OCI-LY1 (cell line): ENCODE measurements at regions not wholly inside any gene's neighbourhood (a gene's known extent, or its start where the extent isn't known, plus 50 kb on each side); places are given as distances from the start of the nearest gene placed in this dataset.

Experiments used
- H2AFZ ChIP-seq: fragments of 200-600 bp; sonication (generic), shearing (Covaris generic); 2 replicates; pipeline ENCODE4 v1.6.0; 2014; ENCODE audit warnings: antibody characterized with exemption, mild to moderate bottlenecking, low read length
- H3F3A ChIP-seq: fragments of 200-600 bp; sonication (generic), shearing (Covaris generic); 2 replicates; pipeline ENCODE4 v1.6.0; 2014; ENCODE audit warnings: mild to moderate bottlenecking, antibody characterized with exemption, low read length, moderate library complexity; ENCODE audit not compliant: insufficient read depth
- H3K27ac ChIP-seq: fragments of 200-600 bp; sonication (generic); 2 replicates; pipeline ENCODE4 v1.5.1; 2014; ENCODE audit warnings: low read length, mixed run types, mild to moderate bottlenecking, low read depth; ENCODE audit not compliant: poor library complexity, severe bottlenecking
- H3K27me3 ChIP-seq: fragments of 200-600 bp; sonication (generic); 2 replicates; pipeline ENCODE4 v1.6.0; 2014; ENCODE audit warnings: antibody characterized with exemption, mild to moderate bottlenecking, low read length, moderate library complexity; ENCODE audit not compliant: insufficient read depth
- H3K36me3 ChIP-seq: fragments of 200-600 bp; sonication (generic); 2 replicates; pipeline ENCODE4 v1.6.1; 2014; ENCODE audit warnings: mild to moderate bottlenecking, antibody characterized with exemption, low read length, moderate library complexity, mixed read lengths; ENCODE audit not compliant: insufficient read depth
- H3K4me1 ChIP-seq: fragments of 200-600 bp; sonication (generic); 2 replicates; pipeline ENCODE4 v1.5.1; 2014; ENCODE audit warnings: mild to moderate bottlenecking, low read length, moderate library complexity; ENCODE audit not compliant: insufficient read depth, severe bottlenecking
- H3K4me2 ChIP-seq: fragments of 200-600 bp; sonication (generic), shearing (Covaris generic); 2 replicates; pipeline ENCODE4 v1.6.1; 2014; ENCODE audit warnings: low read length
- H3K4me3 ChIP-seq: fragments of 200-600 bp; sonication (generic); 2 replicates; pipeline ENCODE4 v1.5.1; 2014; ENCODE audit warnings: low read length, low read depth, mild to moderate bottlenecking, mixed read lengths; ENCODE audit not compliant: poor library complexity, severe bottlenecking
- H3K79me2 ChIP-seq: fragments of 200-600 bp; shearing (Covaris generic); 2 replicates; pipeline ENCODE4 v1.6.1; 2016; ENCODE audit warnings: mixed run types, low read length, mixed read lengths; ENCODE audit not compliant: insufficient read depth
- H3K9ac ChIP-seq: fragments of 200-600 bp; sonication (generic), shearing (Covaris generic); 2 replicates; pipeline ENCODE4 v1.6.1; 2014; ENCODE audit warnings: mild to moderate bottlenecking, low read length, mixed read lengths
- H3K9me2 ChIP-seq: fragments of 200-600 bp; sonication (generic), shearing (Covaris generic); 2 replicates; pipeline ENCODE4 v1.6.1; 2014; ENCODE audit warnings: low read depth, mild to moderate bottlenecking, low read length, mixed read lengths
- H3K9me3 ChIP-seq: fragments of 200-600 bp; shearing (Covaris generic); 2 replicates; pipeline ENCODE4 v1.6.1; 2014; ENCODE audit warnings: low read length, mixed read lengths
- H4K20me1 ChIP-seq: fragments of 200-600 bp; sonication (generic), shearing (Covaris generic); 2 replicates; pipeline ENCODE4 v1.6.0; 2016; ENCODE audit warnings: mild to moderate bottlenecking, low read length; ENCODE audit not compliant: insufficient read depth
- CTCF ChIP-seq: fragments of 200-600 bp; sonication (generic), shearing (Covaris generic); IDR thresholded peaks from 2 replicates; pipeline ENCODE4 v1.5.1; 2017; ENCODE audit warnings: mild to moderate bottlenecking, antibody characterized with exemption, low read length, moderate library complexity, mixed read lengths
- EZH2 ChIP-seq: fragments of 200-600 bp; sonication (generic), shearing (Covaris generic); IDR thresholded peaks from 2 replicates; pipeline ENCODE4 v1.8.0; 2017; ENCODE audit warnings: borderline replicate concordance, mixed run types, mild to moderate bottlenecking, antibody characterized with exemption, low read length, moderate library complexity, mixed read lengths

- H3F3A ChIP-seq, result no peaks in the 10 kb centered on the region
- H3K9me2 ChIP-seq, result no peaks in the 10 kb centered on the region
- no peaks in the 10 kb centered on the region for H3K36me3 ChIP-seq
These were observed 1469.0 kb downstream of the TECRL start for GRCh38 chr4:62940229-62940628.

GRCh38 chr4:62930884-62931283, 1478.4 kb downstream of the TECRL start:
- Histone ChIP-seq H3K79me2 (no peaks in the 10 kb centered on the region), H3K4me3 (no peak overlapping the region), H3K9me3 (no peaks in the 10 kb centered on the region)

More at GRCh38 chr4:62940229-62940628, 1469.0 kb downstream of the TECRL start:
- TF ChIP-seq CTCF, result no peak
- TF ChIP-seq EZH2, result no peak
- Histone ChIP-seq H2AFZ (no peak overlapping the region), H3K9me3 (no peaks in the 10 kb centered on the region), H3K27me3 (no peaks in the 10 kb centered on the region), H3K27ac (no peak overlapping the region), H3K4me1 (no peaks in the 10 kb centered on the region), H3K79me2 (no peaks in the 10 kb centered on the region), H3K4me3 (no peak overlapping the region), H3K4me2 (no peak overlapping the region), H4K20me1 (no peaks in the 10 kb centered on the region), H3K9ac (no peak overlapping the region)

GRCh38 chr4:62928483-62928882, 1480.8 kb downstream of the TECRL start:
- Histone ChIP-seq H3K4me2 (no peak overlapping the region), H4K20me1 (no peaks in the 10 kb centered on the region), H3K9me2 (no peaks in the 10 kb centered on the region), H3K9me3 (no peaks in the 10 kb centered on the region), H3K4me1 (no peaks in the 10 kb centered on the region), H3K27me3 (no peaks in the 10 kb centered on the region), H3F3A (no peaks in the 10 kb centered on the region), H3K36me3 (no peaks in the 10 kb centered on the region), H3K4me3 (no peak overlapping the region), H3K79me2 (no peaks in the 10 kb centered on the region), H3K27ac (no peak overlapping the region), H2AFZ (no peak overlapping the region), H3K9ac (no peak overlapping the region)
- no peak for TF ChIP-seq CTCF
- TF ChIP-seq EZH2, result no peak

More at GRCh38 chr4:62930884-62931283, 1478.4 kb downstream of the TECRL start:
- Histone ChIP-seq H3K36me3 (no peaks in the 10 kb centered on the region), H3K4me1 (no peaks in the 10 kb centered on the region), H3K4me2 (no peak overlapping the region), H3K9me2 (no peaks in the 10 kb centered on the region), H3K9ac (no peak overlapping the region), H3K27ac (no peak overlapping the region), H2AFZ (no peak overlapping the region), H3F3A (no peaks in the 10 kb centered on the region), H3K27me3 (no peaks in the 10 kb centered on the region), H4K20me1 (no peaks in the 10 kb centered on the region)
- TF ChIP-seq CTCF (no peak), EZH2 (no peak)
